Inflammatory macrophage treated with lipopolysaccharide for 1 hour (primary cell): ENCODE measurements at regions not wholly inside any gene's neighbourhood (a gene's known extent, or its start where the extent isn't known, plus 50 kb on each side); places are given as distances from the start of the nearest gene placed in this dataset.
"Not testable (repeated sequence)": the region's sequence is repeated elsewhere in the genome, so short reads cannot be mapped to it uniquely, and the experiment has no call there.

Source experiments
- DNase-seq, 2 donors: peaks; one replicate each; pipeline ENCODE4 v3.0.0-alpha.2; 2020 to 2022

DNA sequence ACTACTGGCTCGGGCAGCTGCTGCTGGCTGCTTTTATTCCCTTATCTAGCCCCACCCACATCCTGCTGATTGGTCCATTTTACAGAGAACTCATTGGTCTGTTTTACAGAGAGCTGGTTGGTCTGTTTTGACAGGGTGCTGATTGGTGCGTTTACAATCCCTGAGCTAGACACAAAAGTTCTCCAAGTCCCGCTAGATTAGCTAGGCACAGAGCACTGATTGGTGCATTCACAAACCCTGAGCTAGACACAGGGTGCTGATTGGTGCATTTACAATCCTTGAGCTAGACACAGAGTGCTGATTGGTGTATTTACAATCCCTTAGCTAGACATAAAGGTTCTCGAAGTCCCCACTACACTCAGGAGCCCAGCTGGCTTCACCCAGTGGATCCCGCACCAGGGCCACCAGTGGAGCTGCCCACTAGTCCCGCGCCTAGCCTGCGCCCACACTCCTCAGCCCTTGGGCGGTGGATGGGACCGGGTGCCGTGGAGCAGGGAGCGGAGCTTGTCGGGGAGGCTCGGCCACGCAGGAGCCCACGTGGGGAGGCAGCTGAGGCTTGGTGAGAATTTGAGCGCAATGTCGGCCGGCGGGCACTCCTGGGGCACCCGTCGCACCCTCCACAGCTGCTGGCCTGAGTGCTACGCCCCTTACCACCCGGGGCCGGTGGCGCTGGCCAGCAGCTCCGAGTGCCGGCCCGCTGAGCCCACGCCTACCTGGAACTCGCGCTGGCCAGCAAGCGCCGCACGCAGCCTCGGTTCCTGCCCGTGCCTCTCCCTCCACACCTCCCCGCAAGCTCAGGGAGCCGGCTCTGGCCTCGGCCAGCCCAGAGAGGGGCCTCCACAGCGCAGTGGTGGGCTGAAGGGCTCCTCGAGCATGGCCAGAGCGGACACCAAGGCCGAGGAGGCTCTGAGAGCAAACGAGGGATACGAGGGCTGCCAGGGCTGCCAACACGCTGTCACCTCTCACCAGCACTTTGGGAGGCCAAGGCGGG, 91.1 kb upstream of the HS3ST2 start:
- DNase-seq, result not testable (repeated sequence)

DNA sequence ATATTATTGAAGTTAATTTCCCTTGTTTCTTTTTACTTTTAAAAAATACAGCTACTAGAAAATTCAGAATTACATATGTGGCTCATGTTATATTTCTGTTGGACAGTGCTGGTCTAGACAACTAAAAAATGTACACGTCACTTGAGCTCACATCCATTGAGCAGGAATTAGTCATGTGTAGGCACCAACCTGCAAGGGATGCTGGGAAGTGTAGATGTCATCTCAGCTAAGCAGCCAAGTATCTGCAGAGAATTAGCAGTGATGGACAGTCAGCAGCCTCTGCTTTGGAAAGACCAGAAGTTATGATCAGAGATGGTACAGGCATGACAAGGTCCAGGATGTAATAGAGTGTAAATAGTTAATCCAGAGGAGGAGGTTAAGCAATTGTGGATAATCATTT, 87.1 kb upstream of the HS3ST2 start:
- no peak for DNase-seq

GRCh38 chr16:22727285-22728166, 86.4 kb upstream of the HS3ST2 start:
- no peak for DNase-seq

DNA sequence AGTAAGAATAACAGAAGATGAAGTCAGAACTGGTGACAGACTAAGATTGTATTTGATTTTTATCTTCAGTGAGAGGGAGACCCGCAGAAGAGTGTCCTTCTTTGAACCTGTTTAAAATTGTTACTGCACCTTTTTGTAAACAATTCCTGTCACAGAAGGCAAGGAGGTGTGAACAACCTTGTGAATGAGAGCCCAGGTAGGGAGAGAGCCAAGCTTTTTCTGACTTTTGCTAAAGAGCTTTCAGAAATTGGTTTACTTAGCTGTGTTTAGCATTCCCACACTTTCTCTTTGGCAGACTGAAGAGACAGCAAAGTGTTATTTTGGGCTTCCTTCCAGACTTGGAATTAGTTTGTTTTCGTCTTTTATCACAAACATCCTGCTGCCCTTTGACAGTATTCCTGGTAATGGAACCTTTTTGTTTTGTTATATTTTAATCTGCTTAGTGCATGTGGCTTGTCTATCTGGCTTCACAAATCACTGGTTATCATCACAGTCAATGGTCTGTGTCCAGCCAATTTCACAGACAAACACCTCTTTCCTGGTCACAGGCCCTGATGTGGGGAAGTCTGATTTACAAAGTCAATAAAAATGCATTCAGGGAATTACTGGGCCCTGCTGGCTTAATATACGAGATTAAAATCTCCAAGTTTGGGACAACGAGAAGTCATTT, 85.7 kb upstream of the HS3ST2 start:
- DNase-seq, result no peak

GRCh38 chr16:22732400-22732799, 81.6 kb upstream of the HS3ST2 start:
- DNase-seq, result peak in 1 of 2 donors; percentile 2

DNA sequence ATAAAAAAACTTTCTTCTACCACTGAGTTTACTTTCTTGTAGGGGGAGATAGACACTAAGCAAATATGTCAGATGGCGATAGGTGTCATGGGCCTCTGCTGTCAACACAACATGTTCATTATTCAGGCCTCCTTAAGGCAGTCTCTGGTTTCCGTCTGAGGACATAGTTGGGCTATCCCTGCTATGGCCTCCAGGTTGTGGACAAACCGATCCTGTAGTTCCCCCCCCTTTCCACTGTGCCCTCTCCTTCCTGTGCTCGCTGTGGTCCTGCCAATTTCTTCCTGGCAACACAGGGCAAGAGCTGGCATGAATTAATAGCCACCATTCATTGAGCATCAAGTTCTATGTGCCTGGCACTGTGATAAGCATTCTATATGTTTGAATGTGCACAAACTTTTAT, 81.0 kb upstream of the HS3ST2 start:
- DNase-seq, result no peak

GRCh38 chr16:22734368-22734767, 79.6 kb upstream of the HS3ST2 start:
- DNase-seq, result no peak

- no peak for DNase-seq
Measured at GRCh38 chr16:22736791-22737190, 77.2 kb upstream of the HS3ST2 start.

DNA sequence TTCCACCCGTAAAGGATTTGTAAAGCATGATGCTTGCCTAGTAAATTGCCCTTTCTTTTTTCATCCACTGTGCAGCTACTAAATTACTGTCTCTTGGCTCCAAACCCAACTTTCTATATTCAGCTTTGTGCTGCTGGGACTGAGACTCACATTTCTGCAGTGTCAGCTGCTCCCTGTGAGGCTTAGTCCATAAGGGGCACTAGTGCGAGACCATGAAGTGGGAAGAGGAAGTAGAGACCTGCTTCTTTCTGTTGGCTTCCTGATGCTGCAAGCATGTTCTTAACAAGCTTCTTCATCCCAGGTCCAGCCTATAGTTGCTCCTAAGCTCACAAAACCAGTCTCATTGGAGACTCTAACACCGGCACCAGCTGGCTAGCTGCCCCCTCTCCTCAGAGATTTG, 74.9 kb upstream of the HS3ST2 start:
- peak; percentile 2 to 16 for DNase-seq

DNA sequence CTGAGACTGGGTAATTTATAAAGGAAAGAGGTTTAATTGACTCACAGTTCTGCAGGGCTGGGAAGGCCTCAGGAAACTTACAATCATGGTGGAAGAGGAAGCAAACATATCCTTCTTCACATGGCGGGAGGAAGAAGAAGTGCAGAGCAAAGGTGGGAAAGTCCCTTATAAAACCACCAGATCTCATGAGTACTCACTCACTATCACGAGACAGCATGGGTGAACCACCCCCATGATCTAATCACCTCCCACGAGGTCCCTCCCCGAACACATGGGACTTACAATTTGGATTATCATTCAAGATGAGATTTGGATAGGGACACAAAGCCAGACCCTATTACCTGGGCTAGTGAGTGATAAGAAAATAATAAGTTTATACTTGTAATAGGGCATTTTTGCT, 70.6 kb upstream of the HS3ST2 start:
- DNase-seq, result peak; percentile 47 to 69

GRCh38 chr16:22751104-22751667, 62.8 kb upstream of the HS3ST2 start:
- no peak for DNase-seq

GRCh38 chr16:22751685-22752084, 62.3 kb upstream of the HS3ST2 start:
- DNase-seq, result no peak

GRCh38 chr16:22753451-22753850, 60.5 kb upstream of the HS3ST2 start:
- DNase-seq, result no peak

DNA sequence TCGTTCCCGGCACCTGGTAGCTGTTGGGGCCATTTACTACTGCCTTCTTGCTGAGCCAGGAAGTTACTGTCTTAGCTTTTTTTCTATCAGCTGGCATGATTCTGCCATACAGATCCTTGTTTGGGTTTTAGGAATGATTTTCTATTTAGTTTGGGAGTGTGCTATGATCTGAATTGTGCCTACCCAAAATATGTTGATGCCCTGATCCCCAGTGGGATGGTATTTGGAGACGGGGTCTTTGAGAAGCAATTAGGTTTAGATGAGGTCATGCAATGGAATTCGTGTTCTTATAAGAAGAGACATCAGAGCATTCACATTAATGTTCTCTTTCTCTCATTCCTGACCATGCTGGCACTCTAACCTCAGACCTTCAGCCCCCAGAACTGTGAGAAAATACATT, 59.4 kb upstream of the HS3ST2 start:
- DNase-seq, result no peak

- DNase-seq, result no peak
Measured at GRCh38 chr16:22757202-22757601, 56.8 kb upstream of the HS3ST2 start.

GRCh38 chr16:22762486-22762885, 51.5 kb upstream of the HS3ST2 start:
- DNase-seq, result no peak

GRCh38 chr16:22763437-22764080, 50.4 kb upstream of the HS3ST2 start:
- no peak for DNase-seq
